GM12878 (cell line): ENCODE measurements at regions not wholly inside any gene's neighbourhood (a gene's known extent, or its start where the extent isn't known, plus 50 kb on each side); places are given as distances from the start of the nearest gene placed in this dataset.

Source experiments
- ATAC-seq: fragments of 200-7000 bp; cut with Tn5 transposase; 3 replicates; pipeline ENCODE4 v1.9.1; 2020; ENCODE audit warnings: mild to moderate bottlenecking, moderate library complexity
- BruUV-seq: library from RNA; stranded (reverse); fragments of 400-500 nt; replicated peaks from 2 replicates; lab custom pipeline; 2021; lab: Mats Ljungman, UMichigan
- CTCF ChIA-PET: fragments of 300-600 bp; sonication (Branson Sonifier 250); formaldehyde crosslinking; extraction: SDS; loops from one replicate; lab custom pipeline; 2021; ENCODE audit warnings: inconsistent platforms; lab: Yijun Ruan, JAX
- POLR2A ChIA-PET: fragments of 350-600 bp; formaldehyde crosslinking; extraction: SDS; loops from one replicate; lab custom pipeline; 2021; ENCODE audit warnings: inconsistent platforms; lab: Charles Lee
- RAD21 ChIA-PET: fragments of 300-600 bp; sonication (Branson Sonifier 250); formaldehyde crosslinking; loops from one replicate; lab custom pipeline; 2023; ENCODE audit warnings: antibody characterized with exemption; ENCODE audit not compliant: unreplicated experiment; lab: Charles Lee
- SMC1A ChIA-PET: fragments of 300-600 bp; sonication (Branson Sonifier 250); formaldehyde crosslinking; loops from one replicate; lab custom pipeline; 2023; ENCODE audit not compliant: unreplicated experiment, uncharacterized antibody; lab: Charles Lee
- DNase-seq: peaks from one replicate; pipeline ENCODE4 v3.0.0-alpha.2; 2011; ENCODE audit warnings: low read depth, low spot score
- FAIRE-seq: peaks from 3 replicates; lab custom pipeline; 2011; peaks lifted over from hg19 to GRCh38; lab: Jason Lieb, UNC
- H2AFZ ChIP-seq: 2 replicates; pipeline ENCODE4 v1.6.0; 2011; ENCODE audit warnings: low read depth, low read length, control low read depth; ENCODE audit not compliant: control insufficient read depth
- H3K27ac ChIP-seq: 2 replicates; pipeline ENCODE4 v1.5.1; 2011; ENCODE audit warnings: control low read depth; ENCODE audit not compliant: control insufficient read depth, insufficient read depth
- H3K27me3 ChIP-seq, 2 experiments: replicated peaks in 1 of 2; 2 replicates each; pipeline versions ENCODE4 v1.6.0 to v1.6.1; 2011; ENCODE audit warnings: low read length in 1 of 2; ENCODE audit not compliant: control insufficient read depth in 2 of 2, insufficient read depth in 2 of 2
- H3K36me3 ChIP-seq, 2 experiments: 2 replicates each; pipeline ENCODE4 v1.5.1; 2011; ENCODE audit warnings: low read length in 1 of 2; ENCODE audit not compliant: control insufficient read depth in 2 of 2, insufficient read depth in 2 of 2
- H3K4me1 ChIP-seq: 2 replicates; pipeline ENCODE4 v1.6.1; 2011; ENCODE audit warnings: mild to moderate bottlenecking, low read length, moderate library complexity, mixed read lengths; ENCODE audit not compliant: control insufficient read depth, insufficient read depth
- H3K4me2 ChIP-seq: 2 replicates; pipeline ENCODE4 v1.6.0; 2011; ENCODE audit warnings: control low read depth; ENCODE audit not compliant: control insufficient read depth, insufficient read depth
- H3K4me3 ChIP-seq: fragments of 200-600 bp; sonication (generic); 2 replicates; pipeline ENCODE4 v1.5.1; 2016
- H3K79me2 ChIP-seq: 2 replicates; pipeline ENCODE4 v1.6.0; 2011; ENCODE audit warnings: low read length; ENCODE audit not compliant: control insufficient read depth, insufficient read depth
- H3K9ac ChIP-seq: 2 replicates; pipeline ENCODE4 v1.8.0; 2011; ENCODE audit warnings: low read length, control low read depth, mixed read lengths; ENCODE audit not compliant: control insufficient read depth, insufficient read depth
- H3K9me3 ChIP-seq: replicated peaks from 3 replicates; pipeline ENCODE4 v1.5.1; 2011; ENCODE audit warnings: mild to moderate bottlenecking, low read length; ENCODE audit not compliant: control insufficient read depth, insufficient read depth
- H4K20me1 ChIP-seq: 2 replicates; pipeline ENCODE4 v1.6.0; 2011; ENCODE audit not compliant: control insufficient read depth, insufficient read depth
- ATF3 ChIP-seq: IDR thresholded peaks from 2 replicates; pipeline ENCODE4 v1.6.1; 2011; ENCODE audit warnings: low read depth, mild to moderate bottlenecking, low read length, moderate library complexity, borderline replicate concordance; ENCODE audit errors: extremely low read depth
- ATF7 ChIP-seq: fragments of 450-650 bp; IDR thresholded peaks from 2 replicates; pipeline ENCODE4 v1.6.1; 2016; ENCODE audit warnings: low read depth, mild to moderate bottlenecking
- CHD2 ChIP-seq: IDR thresholded peaks from 2 replicates; pipeline ENCODE4 v1.6.1; 2011; ENCODE audit warnings: low read depth, low read length, improper control_type of control experiment, borderline replicate concordance
- CUX1 ChIP-seq: IDR thresholded peaks from 2 replicates; pipeline ENCODE4 v1.6.1; 2012; ENCODE audit warnings: improper control_type of control experiment, low read depth, low read length; ENCODE audit not compliant: insufficient replicate concordance
- DPF2 ChIP-seq: fragments of 450-650 bp; IDR thresholded peaks from 2 replicates; pipeline ENCODE4 v1.6.1; 2017; ENCODE audit warnings: mild to moderate bottlenecking
- EED ChIP-seq: sonication (generic); IDR thresholded peaks from 2 replicates; pipeline ENCODE4 v1.6.1; 2016; ENCODE audit warnings: antibody characterized with exemption, low read depth
- KDM1A ChIP-seq: fragments of 200-600 bp; sonication (generic); IDR thresholded peaks from 2 replicates; pipeline ENCODE4 v1.6.1; 2016; ENCODE audit warnings: borderline replicate concordance
- LARP7 ChIP-seq: fragments of 450-650 bp; IDR thresholded peaks from 2 replicates; pipeline ENCODE4 v1.6.1; 2017; ENCODE audit warnings: mild to moderate bottlenecking
- MAX ChIP-seq: IDR thresholded peaks from 2 replicates; pipeline ENCODE4 v1.6.1; 2012; ENCODE audit warnings: low read depth, low read length, improper control_type of control experiment
- MEF2A ChIP-seq: IDR thresholded peaks from 2 replicates; pipeline ENCODE4 v1.6.1; 2011; ENCODE audit warnings: low read depth, mild to moderate bottlenecking, low read length, moderate library complexity; ENCODE audit not compliant: insufficient read depth
- NFXL1 ChIP-seq: fragments of 450-650 bp; IDR thresholded peaks from 2 replicates; pipeline ENCODE4 v1.6.1; 2017; ENCODE audit warnings: antibody characterized with exemption, mild to moderate bottlenecking, borderline replicate concordance
- RUNX3 ChIP-seq: IDR thresholded peaks from 2 replicates; pipeline ENCODE4 v1.6.1; 2012; ENCODE audit warnings: low read length, inconsistent platforms
- TARDBP ChIP-seq: IDR thresholded peaks from 2 replicates; pipeline ENCODE4 v1.6.1; 2016; ENCODE audit warnings: borderline replicate concordance
- ZBED1 ChIP-seq: IDR thresholded peaks from 2 replicates; pipeline ENCODE4 v1.6.1; 2016; ENCODE audit warnings: borderline replicate concordance
- ZNF384 ChIP-seq: IDR thresholded peaks from 2 replicates; pipeline ENCODE4 v1.6.1; 2012; ENCODE audit warnings: low read depth, mild to moderate bottlenecking, low read length, improper control_type of control experiment, borderline replicate concordance
- WGBS: methylation state at CpG from one replicate; pipeline ENCODE4 v1.1.6; 2016; ENCODE audit warnings: low lambda C conversion rate; ENCODE audit not compliant: insufficient replicate concordance, insufficient coverage; ENCODE audit errors: missing lambda C conversion rate; 5-methylcytosine and 5-hydroxymethylcytosine counted together
- in situ Hi-C: fragments of 300-500 bp; cut with MboI; formaldehyde crosslinking; loops from 9 replicates; pipeline ENCODE4 v1.14.3; 2018; ENCODE audit warnings: mixed read lengths
- intact Hi-C: fragments of 100-400 bp; cut with micrococcal nuclease; formaldehyde crosslinking; loops from one replicate; pipeline ENCODE4 v1.14.2; 2022; ENCODE audit not compliant: unreplicated experiment

GRCh38 chr18:6557057-6557769, 142.5 kb upstream of the L3MBTL4 start:
- TF ChIP-seq CHD2 (no peak), MEF2A (no peak), ZBED1 (no peak), TARDBP (no peak), EED (no peak), RUNX3 (no peak), KDM1A (no peak), ATF3 (no peak), NFXL1 (no peak), ZNF384 (no peak), MAX (no peak), CUX1 (no peak), ATF7 (no peak), DPF2 (no peak), LARP7 (no peak)
- no peak overlapping the region for H3K4me2 ChIP-seq
- peaks cover 0 to 3% of the 10 kb centered on the region in 2 experiments; a peak in 3 of 4 replicates for H3K27me3 ChIP-seq
- SMC1A ChIA-PET: interaction anchor here (0.9 kb wide), 1 partner anchor 329 kb away, joined by 4 read pairs; no protein-coding TSS in a partner anchor
- no peaks in the 10 kb centered on the region for H4K20me1 ChIP-seq
- H3K27ac ChIP-seq: no peak overlapping the region
- BruUV-seq: no TSS peak
- H2AFZ ChIP-seq: no peak overlapping the region
- ATAC-seq (no peak), FAIRE-seq (no peak), DNase-seq (no peak)
- RAD21 ChIA-PET: no interaction called here
- 48% methylated on average over 18 of the region's 18 CpGs for WGBS
- H3K79me2 ChIP-seq: no peaks in the 10 kb centered on the region
- CTCF ChIA-PET: no interaction called here
- no peaks in the 10 kb centered on the region for H3K4me1 ChIP-seq
- in situ Hi-C loops (no loop called here), intact Hi-C loops (no loop called here)
- H3K9ac ChIP-seq: no peak overlapping the region
- H3K4me3 ChIP-seq: no peak overlapping the region
- H3K36me3 ChIP-seq: no peaks in the 10 kb centered on the region
- no peaks in the 10 kb centered on the region for H3K9me3 ChIP-seq
- POLR2A ChIA-PET: no interaction called here
